GM21515 (cell line): ENCODE measurements at regions not wholly inside any gene's neighbourhood (a gene's known extent, or its start where the extent isn't known, plus 50 kb on each side); places are given as distances from the start of the nearest gene placed in this dataset.

Experiments used
- ATAC-seq: cut with Tn5 transposase; IDR thresholded peaks from one replicate; pipeline ENCODE4 v1.9.1; 2021; ENCODE audit not compliant: unreplicated experiment

GRCh38 chr2:18841248-18842150, 252.1 kb upstream of the NT5C1B start:
- no peak for ATAC-seq

- no peak for ATAC-seq
These were observed 247.9 kb upstream of the NT5C1B start for GRCh38 chr2:18837240-18837639.

- ATAC-seq, result no peak
These were observed 247.1 kb upstream of the NT5C1B start for GRCh38 chr2:18836436-18836835.

GRCh38 chr2:18835787-18836186, 246.4 kb upstream of the NT5C1B start:
- ATAC-seq, result no peak

GRCh38 chr2:18834341-18834740, 245.0 kb upstream of the NT5C1B start:
- no peak for ATAC-seq

GRCh38 chr2:18833941-18834340, 244.6 kb upstream of the NT5C1B start:
- no peak for ATAC-seq

- no peak for ATAC-seq
These were observed 242.6 kb upstream of the NT5C1B start for GRCh38 chr2:18831916-18832510.

GRCh38 chr2:18830962-18831361, 241.6 kb upstream of the NT5C1B start:
- no peak for ATAC-seq

GRCh38 chr2:18829976-18830375, 240.6 kb upstream of the NT5C1B start:
- no peak for ATAC-seq

- no peak for ATAC-seq
These were observed 240.0 kb upstream of the NT5C1B start for GRCh38 chr2:18829251-18829902.

- ATAC-seq, result no peak
These were observed 238.9 kb upstream of the NT5C1B start for GRCh38 chr2:18828296-18828695.

GRCh38 chr2:18825838-18826237, 236.5 kb upstream of the NT5C1B start:
- ATAC-seq, result no peak

GRCh38 chr2:18824915-18825314, 235.5 kb upstream of the NT5C1B start:
- ATAC-seq, result no peak

- no peak for ATAC-seq
These were observed 235.0 kb upstream of the NT5C1B start for GRCh38 chr2:18824325-18824790.

- ATAC-seq, result no peak
These were observed 232.1 kb upstream of the NT5C1B start for GRCh38 chr2:18821431-18821830.

GRCh38 chr2:18820966-18821365, 231.6 kb upstream of the NT5C1B start:
- no peak for ATAC-seq

GRCh38 chr2:18819566-18819965, 230.2 kb upstream of the NT5C1B start:
- no peak for ATAC-seq

GRCh38 chr2:18814387-18814786, 225.0 kb upstream of the NT5C1B start:
- ATAC-seq, result no peak

- no peak for ATAC-seq
These were observed 215.2 kb upstream of the NT5C1B start for GRCh38 chr2:18804536-18804935.

- no peak for ATAC-seq
These were observed 214.0 kb upstream of the NT5C1B start for GRCh38 chr2:18803141-18803939.
